ENCODE measurements at regions not wholly inside any gene's neighbourhood (a gene's known extent, or its start where the extent isn't known, plus 50 kb on each side); places are given as distances from the start of the nearest gene placed in this dataset.

DNA sequence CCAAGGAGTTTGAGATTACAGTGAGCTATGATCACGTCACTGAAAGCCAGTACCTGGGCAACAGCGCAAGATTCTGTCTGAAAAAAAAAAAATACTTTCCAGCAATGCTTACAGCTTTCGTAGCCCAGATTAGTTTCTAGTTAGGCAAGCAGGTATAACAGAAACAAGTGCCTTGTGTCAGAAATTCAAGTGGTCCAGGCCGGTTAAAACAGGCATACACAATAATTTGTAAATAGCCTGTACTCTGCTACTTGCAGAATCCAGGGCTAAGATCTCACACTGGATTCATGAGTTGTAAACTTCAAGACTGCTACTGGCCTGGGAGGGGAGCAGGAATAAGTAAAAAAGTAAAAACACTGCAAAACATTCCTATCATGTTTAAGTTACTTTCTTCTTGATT is 512.9 kb downstream of the IPMK start:
- no peak for DNase-seq (ENCODE audit: low read depth)
- no peak overlapping the region for H3K4me3 ChIP-seq (ENCODE audit: low read depth, low read length)

DNA sequence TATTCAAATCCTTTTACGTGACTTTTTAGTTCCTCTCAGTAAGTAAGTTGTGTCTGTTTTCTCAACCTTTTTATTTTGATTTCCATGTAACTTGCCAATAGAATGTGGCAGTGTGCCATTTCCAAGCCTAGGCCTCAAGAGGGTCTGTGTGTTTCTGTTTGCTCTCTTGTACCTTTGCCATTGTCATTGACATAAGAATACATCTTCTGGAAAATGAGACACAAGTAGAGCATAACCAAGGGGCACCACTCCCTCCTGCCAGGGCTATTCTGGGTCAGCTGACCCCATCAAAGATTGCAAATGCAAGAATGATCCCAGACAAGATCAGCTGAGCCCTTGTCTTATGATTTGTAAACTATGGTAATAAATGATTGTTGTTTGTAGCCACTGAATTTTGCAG is 524.0 kb downstream of the IPMK start:
- DNase-seq (ENCODE audit: low read depth): no peak
- no peak overlapping the region for H3K4me3 ChIP-seq (ENCODE audit: low read depth, low read length)

DNA sequence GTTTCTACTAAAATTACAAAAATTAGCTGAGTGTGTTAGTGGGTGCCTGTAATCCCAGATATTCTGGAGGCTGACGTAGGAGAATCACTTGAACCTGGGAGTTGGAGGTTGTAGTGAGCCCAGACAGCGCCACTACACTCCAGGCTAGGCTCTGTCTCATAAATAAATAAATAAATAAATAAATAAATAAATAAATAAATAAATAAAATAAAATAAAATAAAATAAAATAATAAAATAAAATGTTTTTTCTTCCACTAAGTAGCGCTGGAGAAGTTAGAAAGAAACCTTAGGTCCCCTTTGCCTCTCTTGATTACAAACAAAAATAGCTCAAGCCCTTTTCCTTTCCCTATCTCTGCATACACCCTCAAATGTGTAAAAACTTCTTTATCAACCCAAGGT is 525.9 kb downstream of the IPMK start:
- no peak overlapping the region for H3K4me3 ChIP-seq (ENCODE audit: low read depth, low read length)
- no peak for DNase-seq (ENCODE audit: low read depth)

DNA sequence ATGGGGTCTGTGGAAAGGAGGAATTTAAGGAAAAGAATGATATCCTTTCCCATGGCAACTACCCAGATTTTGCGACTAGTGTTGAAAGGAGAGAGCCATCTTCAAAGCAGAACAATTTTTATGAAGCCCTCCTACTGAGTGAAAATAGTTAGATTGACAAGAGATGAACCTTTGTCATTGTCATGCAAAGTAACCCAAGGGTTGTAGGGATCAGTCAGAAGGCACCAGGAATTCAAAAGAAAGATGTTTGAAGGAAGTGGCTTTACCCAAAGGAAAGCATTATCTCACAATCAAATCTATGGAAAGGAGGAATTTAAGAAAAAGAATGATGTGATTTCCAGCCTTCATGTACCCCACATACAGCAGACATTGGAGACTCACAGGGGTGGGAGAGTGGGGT is 544.4 kb downstream of the IPMK start:
- DNase-seq (ENCODE audit: low read depth): no peak
- no peak overlapping the region for H3K4me3 ChIP-seq (ENCODE audit: low read depth, low read length)

DNA sequence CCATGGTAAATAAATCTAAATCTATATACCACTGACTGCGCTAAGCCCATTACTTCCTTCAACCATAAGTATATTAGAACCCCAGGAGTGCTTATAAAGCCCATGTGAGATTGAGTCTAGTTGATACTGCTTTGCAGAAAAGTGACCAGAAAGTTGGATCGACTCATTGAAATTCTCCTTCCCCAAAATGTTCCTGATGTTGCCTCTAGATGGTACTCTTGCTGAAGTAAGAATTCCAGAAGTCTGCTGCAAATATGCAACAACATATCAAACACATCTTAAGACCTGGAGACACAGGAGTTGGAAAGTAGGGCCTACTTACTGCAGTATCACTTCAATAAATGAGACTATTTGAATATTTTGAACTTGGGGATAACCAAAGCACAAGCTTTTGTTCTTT is 550.8 kb downstream of the IPMK start:
- DNase-seq (ENCODE audit: low read depth): peak; percentile 10
- H3K4me3 ChIP-seq (ENCODE audit: low read depth, low read length): no peak overlapping the region

DNA sequence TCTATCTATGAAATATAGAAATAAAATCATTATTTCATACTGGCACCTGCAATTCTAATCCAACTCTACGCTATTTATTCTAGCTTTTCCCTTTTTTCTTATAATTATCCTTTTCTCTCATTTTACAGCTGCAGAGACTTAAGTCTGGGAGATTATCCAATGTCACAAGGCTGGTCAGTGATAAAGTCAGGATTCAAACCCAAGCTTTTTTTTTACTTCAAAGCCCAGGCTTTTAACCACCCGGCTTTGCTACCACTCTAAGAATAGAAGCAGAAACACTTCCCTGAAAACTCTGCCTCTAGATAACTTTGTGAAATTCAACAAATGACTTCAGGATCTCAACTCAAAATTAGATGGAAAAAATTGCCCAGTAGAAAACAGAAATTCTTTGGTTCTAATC is 552.5 kb downstream of the IPMK start:
- no peak overlapping the region for H3K4me3 ChIP-seq (ENCODE audit: low read depth, low read length)
- no peak for DNase-seq (ENCODE audit: low read depth)

DNA sequence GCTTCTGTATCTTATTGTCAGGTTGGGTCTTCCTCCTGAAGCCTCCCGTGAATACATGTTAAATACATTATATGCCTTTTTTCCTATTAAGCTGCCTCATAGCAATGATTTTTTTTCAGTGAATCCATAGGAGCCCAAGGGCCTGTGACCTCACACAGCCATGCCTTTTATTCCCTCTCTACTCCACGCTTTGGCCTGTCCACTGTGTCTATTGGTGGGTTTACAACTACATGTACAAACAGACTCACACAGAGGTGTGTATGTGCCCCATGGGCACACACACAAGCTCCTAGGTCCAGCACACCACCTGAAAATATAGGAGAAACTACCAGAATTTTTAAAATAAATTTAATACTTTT is 560.4 kb downstream of the IPMK start:
- DNase-seq (ENCODE audit: low read depth): no peak

DNA sequence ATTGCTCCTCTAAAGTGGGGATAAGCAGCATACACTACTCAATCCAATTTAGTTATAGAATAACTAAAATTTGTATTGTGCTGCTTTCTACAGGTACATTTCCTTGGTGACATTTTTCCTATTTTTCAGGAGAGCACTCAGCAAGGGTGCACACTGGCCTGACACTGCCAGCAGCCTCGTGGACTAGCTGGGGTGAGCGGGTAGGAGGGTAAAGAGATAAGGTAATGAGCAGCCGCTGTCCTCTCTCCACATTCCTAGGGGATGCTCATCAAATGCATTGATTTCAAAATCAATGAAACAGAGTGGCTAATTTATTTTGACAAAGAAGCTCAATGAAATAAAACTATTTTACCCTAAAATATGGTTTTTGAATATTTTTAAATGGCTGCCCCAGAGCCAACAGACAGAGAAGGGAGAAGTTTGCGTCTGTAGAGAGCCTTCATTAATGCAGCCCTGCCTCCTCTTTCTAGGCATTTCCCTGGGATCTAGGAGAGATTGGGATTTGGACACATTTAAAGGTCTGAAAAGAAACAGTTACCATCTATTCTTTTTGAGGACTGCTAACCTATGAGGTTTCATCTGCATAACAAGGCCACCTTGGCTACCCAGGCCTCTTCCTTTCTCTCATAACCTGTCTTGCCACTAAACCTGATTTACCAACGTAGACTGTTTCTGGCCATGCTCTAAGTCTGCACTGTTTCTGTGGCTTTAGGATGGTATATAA is 561.0 kb downstream of the IPMK start:
- DNase-seq (ENCODE audit: low read depth): no peak

More for the DNA sequence above, 560.4 kb downstream of the IPMK start:
- H3K4me3 ChIP-seq (ENCODE audit: low read depth, low read length): no peak overlapping the region

DNA sequence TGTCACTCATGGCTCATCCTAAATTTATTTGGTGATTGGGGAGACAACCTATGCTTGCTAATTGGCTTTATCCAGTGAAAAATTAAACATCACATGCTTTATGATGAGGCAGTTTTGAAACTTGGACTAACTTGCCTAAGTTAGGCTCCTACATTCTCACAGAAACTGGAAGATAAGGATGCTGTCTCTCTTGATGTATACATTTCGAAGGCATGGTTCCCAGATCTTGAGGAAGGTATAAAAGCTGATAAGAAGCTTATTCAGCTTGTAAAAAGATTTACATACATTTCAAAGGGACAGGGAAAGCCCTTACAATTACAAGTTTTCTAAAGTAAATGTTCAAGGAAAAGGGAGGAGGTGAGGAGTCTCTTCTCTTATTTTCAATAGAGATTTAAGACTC is 561.7 kb downstream of the IPMK start:
- DNase-seq (ENCODE audit: low read depth): no peak
- H3K4me3 ChIP-seq (ENCODE audit: low read depth, low read length): no peak overlapping the region

More for the DNA sequence above, 561.0 kb downstream of the IPMK start:
- no peak overlapping the region for H3K4me3 ChIP-seq (ENCODE audit: low read depth, low read length)

DNA sequence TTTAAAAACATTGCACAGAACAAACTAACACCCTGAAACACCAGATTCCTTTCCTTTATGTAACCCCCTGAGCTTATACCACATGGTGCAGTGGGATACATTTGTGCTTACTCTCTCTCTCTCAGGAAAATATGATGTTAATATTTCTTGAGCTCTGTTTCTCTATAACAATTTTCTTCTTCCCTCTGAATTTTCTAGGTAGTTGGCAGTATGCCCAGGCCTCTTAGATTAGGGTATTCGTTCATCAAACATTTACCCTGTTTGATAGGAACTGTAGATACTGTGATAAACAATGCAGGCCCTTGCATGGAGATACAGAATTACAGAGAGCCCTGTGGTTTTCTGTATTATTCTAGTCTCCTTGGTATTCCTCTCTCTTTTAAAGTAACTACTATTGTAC is 567.8 kb downstream of the IPMK start:
- DNase-seq (ENCODE audit: low read depth): no peak

DNA sequence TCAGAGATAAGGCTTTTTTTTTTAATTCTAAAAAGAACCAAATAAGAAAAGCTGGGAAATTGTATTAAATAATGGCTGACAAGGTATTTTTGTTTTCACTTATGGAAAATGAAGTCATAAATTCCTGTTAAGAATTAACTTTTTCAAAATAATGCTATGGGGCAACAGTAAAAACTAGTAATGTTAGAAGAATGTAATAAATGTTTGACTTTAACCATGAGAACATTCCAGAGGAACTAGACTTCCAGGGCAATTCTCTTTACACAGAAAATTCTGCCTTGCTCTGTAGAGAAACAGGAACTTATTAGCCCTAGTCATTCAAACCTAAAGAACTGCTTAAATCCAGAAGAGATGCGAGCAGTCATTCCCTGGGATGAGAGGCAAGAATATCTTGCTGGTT is 571.1 kb downstream of the IPMK start:
- H3K4me3 ChIP-seq (ENCODE audit: low read depth, low read length): no peak overlapping the region
- peak; percentile 74 for DNase-seq (ENCODE audit: low read depth)

More for the DNA sequence above, 567.8 kb downstream of the IPMK start:
- no peak overlapping the region for H3K4me3 ChIP-seq (ENCODE audit: low read depth, low read length)

DNA sequence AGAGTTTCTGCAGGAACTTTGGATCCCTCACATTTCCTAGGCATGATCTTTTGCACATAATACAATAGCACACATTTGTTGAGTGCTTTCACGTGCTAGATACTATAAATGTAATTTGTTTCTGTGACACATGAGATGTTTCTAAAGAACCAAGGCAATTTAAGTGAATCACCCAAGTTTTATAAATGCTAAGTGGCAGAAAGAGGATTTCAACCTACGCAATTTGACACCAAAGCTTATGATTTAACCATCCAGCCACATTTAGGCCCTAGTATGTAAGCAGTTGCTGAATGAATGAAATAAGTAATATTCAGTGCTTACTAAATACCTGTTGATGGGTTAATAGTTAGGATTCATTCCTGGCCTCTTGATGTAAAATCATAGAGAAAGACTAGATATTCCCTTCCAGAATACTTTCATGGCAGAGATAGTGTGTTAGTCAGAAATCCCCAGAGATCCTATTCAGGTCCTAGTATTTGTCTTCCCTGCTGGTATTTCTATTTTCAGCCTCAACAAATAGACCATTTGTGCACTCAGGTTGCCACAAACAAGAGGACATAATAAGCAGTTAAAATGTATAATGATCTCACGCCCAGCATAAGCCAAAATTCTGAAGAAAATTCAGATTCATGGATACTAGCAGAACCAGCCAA is 572.6 kb downstream of the IPMK start:
- peak; percentile 43 for DNase-seq (ENCODE audit: low read depth)
- no peak overlapping the region for H3K4me3 ChIP-seq (ENCODE audit: low read depth, low read length)

DNA sequence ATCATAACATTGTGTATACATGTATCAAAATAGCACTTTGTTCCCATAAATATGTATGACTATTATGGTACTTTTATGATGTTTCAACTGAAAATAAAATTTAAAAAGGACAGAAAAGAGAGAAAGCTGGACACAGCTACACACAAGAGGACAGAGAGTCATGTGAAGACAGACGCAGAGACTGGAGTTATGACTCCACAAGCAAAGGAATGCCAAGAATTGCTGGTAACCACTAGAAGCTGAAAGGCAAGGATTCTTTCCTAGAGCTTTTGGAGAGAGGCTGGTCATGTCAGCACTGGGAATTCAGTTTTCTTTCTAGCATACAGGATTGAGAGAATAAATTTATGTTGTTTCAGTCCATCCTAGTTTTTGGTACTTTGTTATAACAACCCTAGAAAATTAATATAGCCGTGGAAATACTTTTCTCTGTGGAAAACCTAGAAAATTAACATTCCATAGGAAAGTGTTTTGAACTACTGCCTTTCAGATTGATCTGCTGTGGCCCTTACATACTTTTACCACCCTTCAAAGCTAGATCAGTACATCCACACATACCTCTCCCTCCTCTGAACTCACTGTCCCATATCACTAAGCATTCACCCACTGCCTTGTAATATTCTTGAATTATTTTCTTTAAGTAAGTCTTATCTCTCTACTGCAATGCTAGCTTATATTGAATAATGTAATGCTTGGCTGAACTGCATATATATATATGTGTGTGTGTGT is 575.3 kb downstream of the IPMK start:
- peak; percentile 77 for DNase-seq (ENCODE audit: low read depth)
- H3K4me3 ChIP-seq (ENCODE audit: low read depth, low read length): no peak overlapping the region

DNA sequence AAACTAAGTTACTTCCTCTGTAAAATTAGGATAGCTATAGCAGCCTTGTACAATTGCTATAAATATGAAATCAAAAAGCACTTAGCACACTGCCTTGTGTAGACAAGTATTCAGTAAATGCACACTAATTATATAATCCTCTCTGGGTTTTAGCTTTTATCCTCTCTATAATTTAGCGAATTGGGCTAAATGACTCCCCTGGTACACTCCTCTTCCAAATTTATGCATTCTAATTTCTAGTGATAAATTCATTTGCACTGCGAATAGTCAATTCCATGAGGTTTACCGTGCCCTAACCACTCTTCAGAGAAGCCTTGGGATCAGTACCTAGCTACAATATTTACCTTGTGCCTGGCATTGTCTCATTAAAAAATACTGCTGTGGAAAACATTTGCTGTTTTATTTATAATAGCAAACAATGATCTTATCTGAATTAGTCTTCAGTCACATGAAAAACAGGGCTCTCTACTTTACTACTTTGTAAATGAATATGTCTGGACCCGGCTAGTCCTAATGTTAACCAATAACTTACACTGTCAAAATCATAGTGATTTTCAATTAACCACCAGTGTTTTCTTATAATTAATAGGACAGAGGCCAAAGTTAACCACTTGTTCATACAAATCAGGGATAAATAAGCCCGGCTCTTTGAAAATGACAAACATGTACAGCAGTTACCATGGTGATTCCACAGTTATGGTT is 577.9 kb downstream of the IPMK start:
- H3K4me3 ChIP-seq (ENCODE audit: low read depth, low read length): no peak overlapping the region
- no peak for DNase-seq (ENCODE audit: low read depth)

DNA sequence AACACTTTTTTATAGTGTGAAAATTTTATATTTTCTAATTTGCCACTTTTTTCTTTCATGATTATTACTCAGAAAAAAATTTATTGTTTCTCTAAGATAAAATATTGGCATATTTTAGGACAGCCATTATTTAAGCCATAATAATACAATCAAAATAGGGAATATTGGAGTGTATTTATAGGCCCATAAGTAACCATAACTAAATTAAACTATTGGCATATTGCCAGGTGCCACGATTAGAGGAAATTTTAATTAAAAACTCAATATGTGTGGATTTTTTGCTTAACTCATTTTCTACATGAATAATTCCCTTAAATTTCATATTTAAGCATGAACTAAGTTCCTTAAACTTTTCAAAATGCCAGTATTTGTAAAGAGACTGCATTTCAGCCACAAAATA is 587.8 kb downstream of the IPMK start:
- H3K4me3 ChIP-seq (ENCODE audit: low read depth, low read length): no peak overlapping the region
- no peak for DNase-seq (ENCODE audit: low read depth)

DNA sequence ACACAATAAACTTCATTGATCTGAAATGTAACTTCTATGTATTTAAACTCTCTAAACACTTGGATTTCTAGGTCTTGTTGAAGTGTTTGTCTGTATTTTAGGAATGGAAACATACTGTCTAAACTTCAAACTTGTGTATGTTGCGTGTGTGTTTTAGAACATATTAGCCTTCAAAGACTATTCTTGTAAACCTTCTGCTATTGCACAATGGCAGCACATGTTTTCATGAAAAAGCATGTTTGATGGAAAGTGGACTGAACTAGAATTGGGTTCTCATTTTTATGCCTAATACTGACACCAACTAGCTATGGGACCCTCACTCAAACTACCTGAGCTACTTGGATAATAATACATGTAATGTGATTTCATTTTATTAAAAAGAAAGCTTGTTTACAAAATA is 592.6 kb downstream of the IPMK start:
- no peak overlapping the region for H3K4me3 ChIP-seq (ENCODE audit: low read depth, low read length)
- DNase-seq (ENCODE audit: low read depth): no peak

DNA sequence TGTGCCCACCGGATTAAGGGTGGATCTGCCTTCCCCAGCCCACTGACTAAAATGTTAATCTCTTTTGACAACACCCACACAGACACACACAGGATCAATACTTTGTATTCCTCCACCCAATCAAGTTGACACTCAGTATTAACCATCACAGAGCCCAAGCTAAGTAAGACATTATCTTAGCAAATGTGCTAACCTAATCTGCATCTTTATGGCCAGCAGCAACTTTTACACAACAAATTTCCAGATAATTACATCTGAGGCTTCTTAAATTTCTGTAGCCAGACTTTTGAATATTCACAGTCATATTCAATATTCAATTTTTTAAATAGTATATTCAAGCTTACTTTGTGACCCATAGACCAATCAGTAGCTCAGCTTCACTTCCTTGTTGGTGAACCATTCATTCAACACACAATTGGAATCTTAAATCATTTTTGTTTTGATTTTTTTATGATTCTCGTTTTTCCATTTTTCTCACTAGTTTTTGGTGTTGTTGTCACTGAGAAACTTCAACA is 594.2 kb downstream of the IPMK start:
- H3K4me3 ChIP-seq (ENCODE audit: low read depth, low read length): no peak overlapping the region
- no peak for DNase-seq (ENCODE audit: low read depth)

DNA sequence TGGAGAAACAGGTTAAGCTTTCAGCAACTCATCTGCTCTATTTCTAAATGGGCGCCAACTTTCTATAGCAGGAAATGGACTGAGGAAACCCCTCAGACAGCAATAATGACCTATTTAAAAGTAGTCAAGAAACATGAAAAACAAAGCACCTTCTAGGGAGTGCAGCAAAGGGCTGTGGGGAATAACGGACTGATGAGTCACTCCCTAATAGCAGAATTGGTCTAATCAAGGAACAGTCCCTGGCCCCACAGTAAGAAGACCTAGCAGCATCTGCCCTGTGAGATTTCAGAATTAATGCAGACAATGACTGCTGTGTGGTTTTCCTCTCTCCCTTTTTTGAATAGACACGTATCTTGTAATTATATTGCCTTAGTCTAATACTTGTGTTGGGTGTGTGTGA is 602.9 kb downstream of the IPMK start:
- no peak for DNase-seq (ENCODE audit: low read depth)
- H3K4me3 ChIP-seq (ENCODE audit: low read depth, low read length): no peak overlapping the region

DNA sequence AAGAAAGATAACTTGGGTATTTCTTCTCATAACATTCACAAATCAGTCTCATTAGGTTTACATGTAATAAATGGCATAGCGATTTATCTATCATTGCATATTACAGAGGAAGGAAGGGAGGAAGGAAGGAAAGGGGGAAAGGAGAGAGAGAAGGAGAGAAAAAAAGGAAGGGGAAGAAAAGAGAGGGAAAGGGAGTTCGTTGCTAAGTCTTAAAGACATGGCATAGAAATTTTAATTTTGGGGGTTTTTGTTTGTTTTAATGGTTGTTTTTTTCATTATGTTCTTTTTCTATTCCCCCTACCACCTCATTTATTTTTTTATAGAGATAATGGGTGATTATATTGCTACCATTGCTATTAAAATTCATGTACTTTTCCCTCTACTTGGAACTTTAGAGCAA is 604.3 kb downstream of the IPMK start:
- no peak overlapping the region for H3K4me3 ChIP-seq (ENCODE audit: low read depth, low read length)

DNA sequence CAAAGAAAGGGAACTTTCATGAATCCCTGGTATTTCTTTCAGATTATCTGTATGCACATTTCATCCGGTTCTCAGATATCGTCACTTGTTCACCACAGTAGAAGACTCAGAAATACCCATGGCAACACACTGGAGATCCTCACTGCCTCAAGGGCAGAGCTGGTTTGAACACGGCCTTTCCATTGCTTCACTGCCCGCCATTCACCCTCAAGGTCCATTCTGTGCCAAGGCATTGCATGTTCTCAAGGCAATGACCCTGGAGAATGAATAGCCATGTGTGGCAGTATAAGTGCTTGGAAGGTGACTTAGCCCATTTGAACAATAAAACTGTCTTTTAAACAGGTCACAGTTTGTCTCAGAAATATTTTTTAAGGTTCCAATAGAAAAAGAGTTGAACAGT is 606.5 kb downstream of the IPMK start:
- no peak overlapping the region for H3K4me3 ChIP-seq (ENCODE audit: low read depth, low read length)
- no peak for DNase-seq (ENCODE audit: low read depth)

More for the DNA sequence above, 604.3 kb downstream of the IPMK start:
- DNase-seq (ENCODE audit: low read depth): no peak

Measured in skeletal muscle cell (primary cell).